Stimulated activated CD8-positive, alpha-beta memory T cell treated with anti-CD3 and anti-CD28 coated beads, Interleukin-15, amount 100 ng/mL, for 48 hours (primary cell): ENCODE measurements at regions not wholly inside any gene's neighbourhood (a gene's known extent, or its start where the extent isn't known, plus 50 kb on each side); places are given as distances from the start of the nearest gene placed in this dataset.

ENCODE experiments used
- DNase-seq, 2 donors: peaks; one replicate each; pipeline ENCODE4 v3.0.0-alpha.2; 2020; ENCODE audit warnings: low read depth in 2 of 2

DNA sequence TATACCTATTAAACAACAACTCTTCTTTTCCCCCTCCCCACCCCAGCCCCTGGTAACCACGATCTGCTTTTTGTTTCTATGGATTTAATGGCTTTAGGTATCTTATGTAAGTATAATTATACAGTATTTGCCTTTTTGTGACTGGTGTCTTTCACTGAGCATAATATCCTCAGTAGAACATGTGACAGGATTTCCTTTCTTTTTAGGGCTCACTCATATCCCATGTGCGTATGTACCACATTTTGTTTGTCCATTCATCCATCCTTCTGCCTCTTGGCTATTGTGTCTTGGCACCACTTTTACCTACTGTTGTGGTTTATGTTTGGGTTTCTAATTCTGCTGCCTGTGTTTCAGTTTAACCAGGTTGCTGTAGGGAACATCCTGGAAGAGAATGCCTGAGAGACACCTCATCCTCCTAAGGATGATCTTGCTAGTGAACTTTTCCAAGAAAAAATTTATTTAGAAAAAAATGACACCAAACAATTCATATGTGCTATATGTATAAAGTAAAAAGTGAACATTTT is 77.6 kb upstream of the SESN3 start:
- no peak for DNase-seq

GRCh38 chr11:95307286-95307685 is 76.3 kb upstream of the SESN3 start:
- DNase-seq, result no peak

GRCh38 chr11:95306801-95307200 is 75.8 kb upstream of the SESN3 start:
- DNase-seq, result no peak

DNA sequence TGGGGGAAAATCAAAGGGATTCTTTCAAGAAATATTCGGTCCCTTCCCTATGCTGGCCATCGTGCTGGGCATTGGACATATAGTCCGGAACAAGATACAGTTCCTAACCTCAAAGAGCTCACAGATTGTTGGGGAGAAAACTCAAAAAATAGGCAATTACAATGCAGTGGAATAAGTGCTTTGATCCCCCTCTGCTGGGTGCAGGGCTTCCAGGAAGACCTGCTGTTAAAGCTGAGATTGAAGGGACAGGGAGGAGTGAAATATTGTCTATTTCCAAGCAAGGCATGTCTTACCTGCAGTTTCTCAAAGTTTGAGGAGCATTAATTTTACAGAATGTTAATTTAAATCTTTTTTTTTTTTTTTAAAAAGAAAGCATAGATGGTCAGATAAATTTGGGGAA is 75.1 kb upstream of the SESN3 start:
- DNase-seq, result no peak

- no peak for DNase-seq
Observed at GRCh38 chr11:95305705-95306104, 74.7 kb upstream of the SESN3 start.

DNA sequence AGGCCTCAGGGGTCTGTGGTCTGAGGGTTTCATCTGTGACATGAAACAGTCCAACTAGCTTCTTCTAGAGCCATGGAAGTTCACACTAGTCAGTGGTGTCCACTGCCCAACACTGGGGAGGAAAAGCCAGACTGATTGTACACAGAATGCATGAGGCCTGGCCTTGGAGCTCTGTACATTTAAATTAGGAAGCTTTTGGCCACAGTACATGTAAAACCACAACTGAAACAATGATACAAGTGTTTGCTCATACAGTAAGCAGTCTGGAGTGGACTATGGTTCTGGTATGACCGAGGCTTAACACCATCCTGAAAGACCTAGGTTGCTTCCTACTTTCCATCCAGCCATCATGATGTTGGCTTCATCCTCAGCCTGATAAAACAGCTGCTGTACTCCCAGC is 73.8 kb upstream of the SESN3 start:
- no peak for DNase-seq

GRCh38 chr11:95302211-95302610 is 71.2 kb upstream of the SESN3 start:
- DNase-seq, result no peak

DNA sequence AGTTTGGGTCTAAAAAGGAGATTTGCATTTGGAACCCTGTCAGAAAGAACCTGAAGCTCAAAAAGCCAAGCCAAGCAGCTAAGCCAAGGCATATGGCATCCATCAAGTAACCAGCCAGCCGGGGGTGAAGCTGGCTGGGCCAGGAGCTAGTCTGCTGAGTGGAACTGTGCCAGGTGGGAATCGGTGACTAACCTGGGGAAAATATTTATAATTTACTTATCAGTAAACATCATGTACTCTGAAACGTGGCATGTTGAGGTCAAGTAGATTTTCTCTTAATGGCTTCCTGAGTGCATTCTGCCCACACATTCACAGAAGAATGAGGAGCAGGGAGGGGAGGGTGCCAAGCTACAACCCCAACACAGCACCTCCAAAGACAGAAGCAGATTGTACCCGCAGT is 70.5 kb upstream of the SESN3 start:
- DNase-seq, result no peak

DNA sequence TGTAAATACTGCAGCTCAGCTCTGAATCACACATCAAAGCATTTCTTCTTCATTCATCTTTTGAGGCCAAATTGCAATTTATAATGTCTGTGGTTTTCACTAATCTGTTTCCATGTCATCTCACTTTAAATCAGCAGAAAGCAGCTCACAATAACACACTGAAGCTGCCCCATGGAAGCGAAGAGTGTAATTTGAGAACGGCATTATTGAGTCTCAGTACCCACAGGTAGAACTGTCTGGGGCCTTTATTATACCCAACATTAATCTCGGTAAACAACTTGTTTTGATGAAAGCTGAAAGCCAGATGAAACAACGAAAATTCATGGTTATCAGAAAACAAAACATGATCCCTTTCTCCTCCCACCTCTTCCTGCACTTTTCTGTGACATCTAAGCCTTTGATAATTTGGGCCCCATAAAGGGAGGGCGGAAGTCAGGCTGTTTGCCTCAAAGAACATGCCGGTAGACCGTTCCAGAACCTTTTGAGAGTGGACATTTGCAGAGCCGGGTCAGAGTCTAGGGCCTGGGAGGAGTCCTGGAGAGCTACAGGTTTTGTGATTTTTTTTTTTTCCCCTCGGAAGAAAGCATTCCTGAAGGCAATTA is 68.2 kb upstream of the SESN3 start:
- no peak for DNase-seq

DNA sequence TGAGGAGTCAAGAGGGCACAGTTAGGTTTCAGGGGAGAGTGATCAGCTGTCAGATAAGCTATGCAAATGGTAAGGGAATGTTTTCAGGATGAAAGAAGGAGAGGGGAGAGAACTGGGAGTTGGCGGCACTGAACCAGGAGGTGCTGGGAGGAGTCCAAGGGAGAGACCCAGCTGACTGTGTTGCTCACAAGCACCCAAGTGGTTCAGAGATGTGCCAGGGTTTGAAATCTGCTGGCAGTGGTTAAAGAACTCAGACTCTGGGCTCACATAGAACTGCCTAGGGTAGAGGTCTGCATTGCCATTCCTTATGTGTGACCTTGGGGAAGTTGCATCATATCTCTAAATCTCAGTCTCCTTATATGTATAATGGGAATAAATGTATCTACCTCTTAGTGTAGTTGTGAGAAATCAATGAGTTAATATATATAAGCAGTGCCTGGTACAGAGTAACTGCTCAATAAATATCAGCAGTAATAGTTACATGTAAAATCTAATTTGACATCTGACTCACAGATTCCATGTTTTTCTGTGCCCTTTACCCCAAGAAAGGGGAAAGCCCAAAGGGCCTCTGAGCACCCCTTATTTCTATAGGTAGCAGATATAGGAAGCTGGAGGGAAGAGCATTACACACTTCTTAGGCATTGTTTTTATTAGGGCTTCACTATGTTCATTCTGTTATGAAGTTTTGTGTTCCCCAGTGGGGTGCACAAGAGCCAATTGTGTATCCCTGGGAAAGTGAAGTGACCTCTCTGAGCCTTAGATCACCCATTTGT is 66.9 kb upstream of the SESN3 start:
- no peak for DNase-seq

DNA sequence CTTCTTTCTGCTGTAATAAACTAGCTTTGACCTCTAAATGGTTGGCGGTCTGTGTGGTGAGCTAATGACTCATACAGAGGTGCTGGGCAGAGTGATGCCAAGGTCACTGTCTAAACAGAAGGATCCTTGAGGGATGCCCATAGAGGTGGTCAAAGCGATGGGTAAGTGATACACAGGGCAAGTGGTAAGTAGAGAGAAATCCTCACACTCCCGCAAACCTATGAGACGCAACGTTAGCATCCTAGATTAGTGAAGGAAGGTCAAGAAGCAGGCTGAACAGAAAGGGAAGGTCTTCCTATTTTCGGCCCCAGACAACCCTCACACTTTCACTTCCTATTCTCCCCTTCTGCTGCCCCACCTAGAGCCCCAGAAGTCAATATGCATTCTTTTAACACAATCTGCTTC is 65.6 kb upstream of the SESN3 start:
- DNase-seq, result no peak

DNA sequence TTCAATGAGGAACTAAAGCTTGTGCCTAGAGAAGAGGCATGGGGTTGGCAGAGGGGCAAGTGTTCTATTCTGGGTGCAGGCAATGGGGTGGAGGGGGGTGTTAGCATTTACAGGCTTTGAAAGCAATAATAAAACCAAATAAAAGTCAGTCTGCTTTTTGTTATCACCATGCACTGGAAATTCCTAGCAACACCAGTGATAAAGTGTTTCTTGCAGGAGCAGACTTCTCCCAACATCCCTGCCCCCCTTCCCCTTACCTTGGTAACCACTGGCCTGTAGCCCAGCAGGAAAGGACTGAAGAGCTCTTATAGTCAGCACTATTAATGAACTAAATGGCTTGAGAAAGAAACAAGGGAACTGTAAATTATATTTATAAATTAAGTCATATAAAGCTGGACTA is 65.2 kb upstream of the SESN3 start:
- DNase-seq, result no peak

DNA sequence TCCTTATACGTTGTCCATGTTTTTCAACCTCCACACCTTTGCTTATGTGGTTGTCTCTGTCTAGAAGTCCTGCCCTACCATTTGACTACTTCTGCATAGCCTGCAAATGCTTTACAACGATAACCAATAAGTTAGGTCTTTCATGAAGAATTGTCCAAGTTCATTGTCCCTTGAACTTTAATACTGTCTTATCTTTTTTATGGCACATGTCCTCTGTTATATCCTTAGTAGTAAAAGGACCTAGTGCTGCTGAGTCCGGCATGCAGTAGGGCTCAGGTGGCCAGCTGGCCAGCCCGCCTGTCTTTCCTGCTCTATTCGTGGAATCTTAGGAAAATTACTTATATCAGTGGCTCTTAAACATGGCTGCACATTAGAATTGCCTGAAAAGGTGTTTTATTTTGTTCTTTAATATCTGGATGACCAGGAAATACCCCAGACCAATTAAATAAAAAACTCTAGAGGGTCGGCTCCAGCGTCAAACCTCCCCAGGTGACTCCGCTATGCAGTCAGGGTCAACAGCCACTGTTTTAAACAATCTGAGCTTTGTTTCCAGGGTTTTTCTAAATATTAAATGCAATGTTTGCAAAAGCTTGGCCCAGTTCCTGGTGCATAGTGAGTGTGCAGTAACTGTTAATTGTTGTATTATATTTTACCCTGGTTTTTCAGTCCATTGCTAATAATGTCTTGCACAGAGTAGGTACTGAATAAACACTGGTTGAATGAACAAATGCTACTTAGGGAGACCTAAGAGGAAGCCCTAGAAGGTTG is 64.6 kb upstream of the SESN3 start:
- DNase-seq, result no peak

- no peak for DNase-seq
Observed at GRCh38 chr11:95294701-95295100, 63.7 kb upstream of the SESN3 start.

- DNase-seq, result no peak
Observed at GRCh38 chr11:95293116-95293515, 62.1 kb upstream of the SESN3 start.

DNA sequence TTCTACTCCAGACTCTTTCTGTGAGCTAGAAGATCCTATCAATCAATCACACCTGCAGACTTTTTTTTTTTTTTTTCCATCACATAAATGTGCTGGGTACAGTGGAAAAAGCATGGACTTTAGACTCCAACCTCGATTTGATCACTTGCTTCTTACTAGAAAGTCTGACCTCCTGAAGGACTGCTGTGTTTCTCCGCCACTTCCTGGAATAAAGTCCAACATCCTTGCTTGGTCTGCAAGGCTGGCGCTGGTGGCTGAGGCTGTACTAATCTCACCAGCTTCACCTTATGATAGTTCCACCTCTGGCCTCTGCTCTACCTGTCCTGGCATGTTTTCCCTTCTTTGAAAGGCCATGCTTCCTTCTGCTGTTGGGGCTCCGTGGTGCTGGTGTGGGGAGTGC is 60.9 kb upstream of the SESN3 start:
- no peak for DNase-seq

GRCh38 chr11:95289378-95290101 is 58.5 kb upstream of the SESN3 start:
- no peak for DNase-seq

DNA sequence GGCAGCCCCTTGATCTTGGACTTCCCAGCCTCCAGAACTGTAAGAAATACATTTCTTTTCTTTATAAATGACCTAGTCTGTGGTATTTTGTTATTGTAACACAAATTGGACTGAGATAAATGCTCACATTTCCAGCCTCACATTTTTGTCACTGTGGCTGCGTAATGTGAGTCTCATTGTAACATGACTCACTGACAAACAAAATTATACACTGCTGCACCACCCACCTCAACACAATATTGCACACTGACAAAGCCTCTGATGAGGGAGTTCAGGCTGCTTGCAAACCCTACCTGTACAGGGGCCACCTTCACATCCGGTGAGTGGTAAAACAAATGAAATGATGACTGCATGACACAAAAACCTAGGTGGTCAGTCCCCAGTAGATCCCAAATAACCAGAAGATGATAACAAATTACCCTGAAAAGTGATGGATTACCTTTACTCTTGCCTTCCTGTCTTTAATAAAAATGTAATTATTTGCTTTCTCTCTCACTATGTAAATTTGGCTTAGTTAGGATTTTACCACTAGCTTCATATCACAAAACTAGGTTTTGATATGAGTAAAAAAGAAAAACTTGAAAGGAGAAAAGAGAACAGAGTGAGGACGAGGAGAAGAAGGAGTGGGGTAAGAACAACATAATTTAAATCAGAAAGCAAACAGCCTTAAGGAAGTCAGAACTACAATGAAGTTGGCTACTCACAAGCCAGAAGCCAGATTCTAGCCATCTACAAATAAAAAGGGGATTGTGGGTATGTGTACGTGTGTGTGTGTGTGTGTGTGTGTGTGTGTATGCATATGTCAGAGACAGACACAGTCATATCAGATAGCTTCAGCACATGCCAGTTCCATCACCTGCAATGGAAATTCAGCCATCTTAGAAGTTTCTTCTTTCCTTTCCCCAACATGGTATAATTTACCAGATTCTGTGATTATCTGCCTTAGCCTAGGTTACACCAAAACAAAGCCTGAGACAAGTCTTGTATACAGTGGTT is 53.4 kb upstream of the SESN3 start:
- DNase-seq, result no peak

- no peak for DNase-seq
Observed at GRCh38 chr11:95283650-95284049, 52.6 kb upstream of the SESN3 start.

DNA sequence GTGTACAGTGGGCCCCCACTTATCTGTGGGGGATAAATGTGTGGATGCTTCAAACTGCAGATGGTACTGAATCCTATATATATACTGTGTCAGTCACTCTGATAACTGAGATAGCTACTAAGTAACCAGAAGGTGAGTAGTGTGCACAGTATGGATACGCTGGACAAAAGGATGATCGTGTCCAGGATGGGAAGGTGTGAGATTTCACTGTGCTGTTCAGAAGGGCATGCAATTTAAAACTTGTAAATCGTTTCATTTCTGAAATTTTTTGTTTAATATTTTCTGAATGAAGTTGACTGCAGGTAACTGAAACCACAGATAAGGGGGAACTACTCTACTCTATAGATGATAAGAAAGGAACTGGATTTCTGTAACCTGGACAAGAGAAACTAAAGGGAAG is 52.1 kb upstream of the SESN3 start:
- DNase-seq, result no peak

DNA sequence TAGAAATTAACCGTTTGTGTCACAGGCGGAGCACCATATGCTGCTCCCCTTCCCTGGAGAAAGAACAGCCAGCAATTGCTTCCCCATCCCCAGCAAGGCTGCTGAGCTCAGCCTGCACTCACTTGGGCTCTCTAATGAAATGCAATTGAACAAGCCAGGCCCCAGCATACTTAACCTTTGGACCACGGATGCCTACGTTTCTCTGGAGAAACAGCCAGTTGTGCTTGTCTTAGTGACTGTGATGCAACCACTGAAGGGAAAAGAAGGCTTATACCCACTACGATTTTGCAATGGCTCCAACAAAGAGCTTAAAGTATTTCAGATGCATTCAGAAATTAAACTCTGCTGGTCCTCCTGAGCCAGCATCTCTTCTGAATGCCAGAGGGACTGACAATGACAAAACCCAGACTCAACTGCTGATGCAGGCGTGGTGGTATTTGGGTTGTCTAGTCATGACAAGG is 51.3 kb upstream of the SESN3 start:
- DNase-seq, result no peak
